ENCODE measurements at regions not wholly inside any gene's neighbourhood (a gene's known extent, or its start where the extent isn't known, plus 50 kb on each side); places are given as distances from the start of the nearest gene placed in this dataset.
A peak's percentile ranks its signal among the peaks of the same experiment; 100 is the strongest.
"Not testable (repeated sequence)": the region's sequence is repeated elsewhere in the genome, so short reads cannot be mapped to it uniquely, and the experiment has no call there.

- DNase-seq, result not testable (repeated sequence)
These were observed 93.3 kb downstream of the ANKRD30BL start for GRCh38 chr2:132068407-132068806.

- not testable (repeated sequence) for DNase-seq
These were observed 96.4 kb downstream of the ANKRD30BL start for GRCh38 chr2:132065391-132065790.

GRCh38 chr2:132039609-132040236 is 122.0 kb downstream of the ANKRD30BL start:
- not testable (repeated sequence) for DNase-seq

- not testable (repeated sequence) for DNase-seq
These were observed 122.9 kb downstream of the ANKRD30BL start for GRCh38 chr2:132038883-132039235.

GRCh38 chr2:132038179-132038882 is 123.4 kb downstream of the ANKRD30BL start:
- peak; percentile 1 for DNase-seq

- peak; percentile 56 for DNase-seq
These were observed 124.1 kb downstream of the ANKRD30BL start for GRCh38 chr2:132037527-132038178.

GRCh38 chr2:132034646-132035045 is 127.1 kb downstream of the ANKRD30BL start:
- DNase-seq, result no peak

- no peak for DNase-seq
These were observed 127.8 kb downstream of the ANKRD30BL start for GRCh38 chr2:132033949-132034348.

GRCh38 chr2:132033365-132033764 is 128.4 kb downstream of the ANKRD30BL start:
- no peak for DNase-seq

GRCh38 chr2:132012046-132012445 is 149.7 kb downstream of the ANKRD30BL start:
- peak; percentile 9 for DNase-seq

GRCh38 chr2:132009874-132010521 is 151.8 kb downstream of the ANKRD30BL start:
- no peak for DNase-seq

GRCh38 chr2:132009177-132009873 is 152.4 kb downstream of the ANKRD30BL start:
- DNase-seq, result no peak

GRCh38 chr2:131990751-131991150 is 171.0 kb downstream of the ANKRD30BL start:
- not testable (repeated sequence) for DNase-seq

- not testable (repeated sequence) for DNase-seq
These were observed 195.1 kb downstream of the ANKRD30BL start for GRCh38 chr2:131966671-131967070.

- no peak for DNase-seq
These were observed 195.5 kb downstream of the ANKRD30BL start for GRCh38 chr2:131966256-131966655.

- DNase-seq, result not testable (repeated sequence)
These were observed 203.6 kb downstream of the ANKRD30BL start for GRCh38 chr2:131958019-131958609.

- not testable (repeated sequence) for DNase-seq
These were observed 213.1 kb downstream of the ANKRD30BL start for GRCh38 chr2:131948641-131949040.

- DNase-seq, result not testable (repeated sequence)
These were observed 238.5 kb downstream of the ANKRD30BL start for GRCh38 chr2:131923287-131923686.

- DNase-seq, result not testable (repeated sequence)
These were observed 238.9 kb downstream of the ANKRD30BL start for GRCh38 chr2:131922854-131923253.
